NCI-H1092 (cell line): ENCODE measurements at regions not wholly inside any gene's neighbourhood (a gene's known extent, or its start where the extent isn't known, plus 50 kb on each side); places are given as distances from the start of the nearest gene placed in this dataset.
A peak's percentile ranks its signal among the peaks of the same experiment; 100 is the strongest.

Source experiments
- DNase-seq: peaks from one replicate; lab custom pipeline; 2025; lab: John Stamatoyannopoulos, UW

DNA sequence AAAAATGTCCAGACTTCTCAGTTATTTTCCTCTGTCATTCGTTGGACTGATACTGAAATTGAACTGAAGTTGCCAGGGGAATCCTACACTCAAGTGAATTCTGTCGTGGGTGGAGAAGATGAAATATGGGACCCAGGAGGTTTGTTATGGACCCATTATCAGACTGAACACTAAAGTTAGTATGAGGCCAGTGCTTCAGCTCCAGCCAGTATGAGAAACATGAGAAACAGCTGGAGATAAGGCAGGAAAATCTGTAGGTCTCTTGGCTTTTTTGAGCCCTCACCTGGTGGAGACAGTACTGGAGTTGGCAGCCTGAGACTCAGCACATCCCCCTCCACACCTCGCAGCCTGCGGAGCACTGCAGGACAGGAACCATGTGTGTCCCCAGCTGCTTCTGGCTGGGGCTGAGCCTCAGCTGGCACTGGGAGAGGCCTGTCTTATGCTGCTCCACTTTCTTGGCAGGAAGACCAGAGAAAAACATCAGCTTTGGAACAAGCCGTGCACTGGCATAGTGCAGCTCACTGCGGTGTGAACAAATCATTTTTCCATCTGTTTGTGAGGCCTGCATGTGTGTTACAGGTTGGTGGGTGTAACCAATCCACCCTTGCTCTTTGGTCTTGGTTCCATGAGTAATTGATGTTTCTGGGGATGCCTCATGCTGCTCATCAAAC is 641.0 kb downstream of the FGF9 start:
- DNase-seq = no peak

- DNase-seq = no peak
Measured at GRCh38 chr13:22312405-22312803, 641.5 kb downstream of the FGF9 start.

DNA sequence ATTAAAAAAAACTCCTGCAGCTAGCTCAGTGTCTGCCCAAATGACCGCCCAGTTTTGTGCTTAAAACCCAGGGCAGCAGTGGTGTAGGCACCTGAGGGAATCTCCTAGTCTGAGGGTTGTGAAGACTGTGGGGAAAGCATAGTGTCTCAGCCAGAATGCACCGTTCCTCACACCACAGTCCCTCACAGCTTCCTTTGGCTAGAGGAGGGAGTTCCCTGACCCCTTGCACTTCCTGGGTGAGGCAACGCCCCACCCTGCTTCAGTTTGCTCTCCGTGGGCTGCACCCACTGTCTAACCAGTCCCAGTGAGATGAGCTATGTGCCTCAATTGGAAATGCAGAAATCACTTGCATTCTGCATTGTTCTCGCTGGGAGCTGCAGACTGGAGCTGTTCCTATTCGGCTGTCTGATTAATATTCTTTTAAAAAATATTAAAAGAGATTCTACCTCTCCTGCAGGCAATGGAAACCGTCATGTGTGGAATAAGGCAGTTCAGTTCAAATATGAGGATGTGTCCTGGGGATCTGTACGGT is 645.7 kb downstream of the FGF9 start:
- no peak for DNase-seq

- no peak for DNase-seq
Measured at GRCh38 chr13:22320991-22321390, 650.1 kb downstream of the FGF9 start.

GRCh38 chr13:22325761-22326160 is 654.9 kb downstream of the FGF9 start:
- no peak for DNase-seq

GRCh38 chr13:22332416-22332815 is 661.5 kb downstream of the FGF9 start:
- DNase-seq = no peak

DNA sequence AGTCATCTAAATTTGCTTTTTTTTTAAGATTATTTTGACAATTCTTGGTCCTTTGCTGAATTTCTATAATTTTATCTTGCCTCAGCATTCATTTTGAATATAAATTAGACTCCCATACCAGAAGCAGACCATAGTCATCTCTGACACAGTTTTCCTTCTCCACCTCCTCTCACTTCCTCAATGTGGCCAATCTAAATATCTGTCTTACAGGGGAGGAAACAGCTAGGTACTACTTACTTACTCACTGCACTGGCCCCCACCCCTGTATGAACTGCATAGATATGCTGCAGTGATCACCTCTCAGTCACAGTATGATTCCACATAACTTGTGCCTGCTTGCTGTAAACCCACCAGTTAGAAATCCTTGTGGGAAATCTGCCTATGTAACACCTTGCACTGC is 665.6 kb downstream of the FGF9 start:
- no peak for DNase-seq

DNA sequence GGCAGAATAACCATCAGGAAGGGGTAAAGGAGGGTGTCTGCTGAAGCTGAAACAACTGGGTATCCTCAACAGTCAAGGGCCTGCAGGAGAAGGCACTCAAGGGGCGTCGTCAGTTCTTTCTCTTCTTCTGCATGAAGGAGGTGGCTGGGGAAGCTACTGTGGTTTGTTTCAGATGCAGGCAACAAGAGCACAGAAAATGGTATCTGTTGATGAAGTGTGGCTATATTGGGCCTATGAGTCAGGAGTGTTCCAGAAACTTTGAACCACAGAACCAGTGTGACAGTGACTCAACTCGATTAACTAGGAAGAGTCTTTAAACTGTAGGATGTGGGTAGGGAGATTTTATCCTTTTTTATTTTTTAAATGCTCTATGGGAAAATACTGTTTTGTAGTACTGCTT is 686.3 kb downstream of the FGF9 start:
- DNase-seq = no peak

- no peak for DNase-seq
Measured at GRCh38 chr13:22369090-22369489, 698.2 kb downstream of the FGF9 start.

GRCh38 chr13:22369840-22370239 is 699.0 kb downstream of the FGF9 start:
- no peak for DNase-seq

- DNase-seq = no peak
Measured at GRCh38 chr13:22372261-22372660, 701.4 kb downstream of the FGF9 start.

DNA sequence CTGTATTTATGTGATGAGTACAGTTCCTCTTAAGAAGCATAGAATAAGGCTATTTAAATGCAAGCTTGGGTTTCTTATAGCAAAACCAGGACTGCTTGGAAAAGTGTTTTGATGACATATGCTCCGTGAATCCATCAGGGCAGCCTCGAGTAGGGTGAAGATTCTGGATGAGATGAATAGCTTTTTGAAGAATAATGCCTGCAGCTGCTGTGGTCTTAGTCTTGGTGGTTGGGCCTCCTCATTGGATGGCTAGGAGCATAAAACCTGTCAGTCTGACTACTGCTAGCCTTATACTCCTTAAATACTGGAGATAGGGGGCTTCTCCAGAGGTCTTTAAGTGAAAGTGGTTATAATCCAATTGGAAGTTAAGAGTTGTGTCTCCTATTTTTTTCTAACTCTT is 704.3 kb downstream of the FGF9 start:
- no peak for DNase-seq

DNA sequence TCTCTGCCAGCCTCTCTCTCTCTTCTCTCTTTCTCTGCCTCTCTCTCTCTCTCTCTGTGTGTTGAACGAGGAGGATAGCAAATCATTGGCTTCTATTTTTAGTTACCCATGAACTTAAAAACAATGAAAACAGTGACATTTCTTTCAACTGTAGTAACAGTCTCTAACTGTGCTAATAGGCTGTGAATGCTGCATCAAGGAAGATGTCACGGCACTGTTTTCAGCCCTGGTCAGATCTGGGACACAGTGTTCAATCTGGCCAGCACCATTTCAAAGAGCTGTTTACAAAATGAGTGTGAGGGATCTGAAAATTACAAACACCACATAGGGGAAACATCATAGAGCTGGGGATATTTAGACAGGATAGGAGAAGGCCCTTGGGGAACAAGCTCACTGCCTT is 717.0 kb downstream of the FGF9 start:
- DNase-seq = no peak

DNA sequence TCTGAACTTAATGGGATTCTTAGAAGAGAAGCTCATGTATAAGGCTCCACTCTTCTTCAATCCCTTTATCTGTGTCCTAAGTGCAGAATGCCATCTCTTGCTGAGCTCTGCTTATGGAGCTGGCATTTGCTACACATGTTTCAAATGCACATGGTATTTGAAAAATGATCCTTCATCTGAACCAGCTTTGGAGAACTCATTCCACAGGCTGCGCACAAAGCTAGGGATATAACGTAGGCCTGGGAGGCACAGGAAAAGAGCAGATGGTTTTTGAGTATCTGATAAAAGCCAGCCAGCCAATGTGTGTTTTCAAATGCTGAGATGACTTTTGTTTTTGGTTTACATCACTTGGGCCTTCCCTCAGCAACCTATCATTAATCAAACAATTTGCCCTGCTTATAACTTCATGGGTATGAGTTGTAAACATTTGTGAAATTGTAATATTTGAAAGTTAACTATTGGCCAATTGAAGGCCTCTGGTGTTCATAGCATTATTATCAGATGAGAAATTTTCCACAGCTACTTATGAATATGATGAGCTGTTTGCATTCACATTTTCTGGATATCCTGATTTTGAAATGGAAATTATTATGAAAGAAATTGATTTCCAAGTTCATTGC is 729.0 kb downstream of the FGF9 start:
- DNase-seq = no peak

GRCh38 chr13:22402682-22403081 is 731.8 kb downstream of the FGF9 start:
- no peak for DNase-seq

GRCh38 chr13:22403144-22403543 is 732.3 kb downstream of the FGF9 start:
- no peak for DNase-seq

DNA sequence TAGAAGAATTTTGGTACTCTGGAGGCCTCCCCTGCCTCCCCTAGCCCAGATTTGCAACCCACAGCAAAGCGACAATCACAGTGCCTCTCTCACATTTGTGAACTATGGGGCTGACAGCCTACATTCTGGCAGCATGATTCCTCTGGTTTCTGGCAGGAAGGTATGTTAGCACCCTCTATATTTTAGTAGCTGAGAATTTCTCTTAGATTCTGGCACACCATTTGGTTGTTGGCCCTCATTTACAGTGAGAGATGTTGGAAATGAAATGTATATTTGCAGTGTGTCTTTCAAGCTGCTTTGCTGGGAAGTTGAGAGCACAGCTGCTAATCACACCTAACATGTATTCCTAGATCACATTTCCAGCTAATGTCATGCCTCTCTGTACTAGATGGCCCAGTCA is 735.0 kb downstream of the FGF9 start:
- DNase-seq = peak; percentile 18

GRCh38 chr13:22412452-22412851 is 741.6 kb downstream of the FGF9 start:
- no peak for DNase-seq

GRCh38 chr13:22422023-22422422 is 751.1 kb downstream of the FGF9 start:
- DNase-seq = no peak

- DNase-seq = no peak
Measured at GRCh38 chr13:22422712-22423111, 751.8 kb downstream of the FGF9 start.

- no peak for DNase-seq
Measured at GRCh38 chr13:22423261-22423660, 752.4 kb downstream of the FGF9 start.

DNA sequence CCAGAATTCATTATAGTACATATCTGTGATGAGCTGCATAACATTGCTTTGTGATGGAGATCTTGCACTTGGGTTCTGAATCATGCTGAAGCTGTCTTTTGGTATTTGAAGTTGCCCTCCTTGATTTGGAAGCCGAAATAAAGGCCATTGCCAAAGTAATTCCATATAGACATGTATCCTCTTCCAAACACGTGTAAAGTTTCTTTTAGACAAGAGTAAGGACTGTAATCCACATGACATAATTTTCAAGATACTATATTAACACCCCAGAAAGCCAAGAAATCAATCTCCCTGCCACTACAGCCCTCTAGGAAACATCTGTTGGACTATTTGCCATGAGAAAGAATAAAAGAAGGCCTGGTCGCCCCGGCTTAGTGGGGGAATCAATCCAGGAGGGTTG is 754.2 kb downstream of the FGF9 start:
- DNase-seq = no peak

DNA sequence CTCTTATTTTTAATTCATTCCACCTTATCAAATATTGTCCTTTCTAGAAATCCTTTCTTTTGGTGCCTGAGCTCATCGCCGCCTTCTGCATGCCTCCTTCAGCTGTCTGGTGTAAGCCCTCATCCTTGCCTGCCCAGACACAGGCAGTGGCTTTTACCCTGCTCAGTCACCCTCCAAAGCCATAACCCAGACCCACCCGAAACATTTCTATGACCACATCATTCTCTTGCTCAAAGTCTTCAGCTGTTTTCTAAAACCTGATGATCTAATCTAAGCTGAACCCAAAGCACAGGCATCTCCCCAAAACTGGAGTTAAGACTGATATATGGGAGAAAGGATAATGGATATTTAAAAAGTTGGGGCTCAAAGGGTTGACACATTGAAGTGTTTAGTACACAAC is 753.7 kb upstream of the SGCG start:
- DNase-seq = no peak

GRCh38 chr13:22427783-22428182 is 753.0 kb upstream of the SGCG start:
- no peak for DNase-seq
